ENCODE measurements at regions not wholly inside any gene's neighbourhood (a gene's known extent, or its start where the extent isn't known, plus 50 kb on each side); places are given as distances from the start of the nearest gene placed in this dataset.
"Not testable (repeated sequence)": the region's sequence is repeated elsewhere in the genome, so short reads cannot be mapped to it uniquely, and the experiment has no call there.

- peaks cover 9% of the 10 kb centered on the region for H3K4me1 Mint-ChIP-seq
- ChIA-PET CTCF (no interaction called here), POLR2A (no interaction called here)
- no peak for DNase-seq
- H3K27me3 Mint-ChIP-seq, result peaks cover 6% of the 10 kb centered on the region
- H3K4me3 Mint-ChIP-seq, result no peak overlapping the region
- no peak overlapping the region for H3K27ac Mint-ChIP-seq
- H3K36me3 Mint-ChIP-seq (ENCODE audit: low read depth), result no peaks in the 10 kb centered on the region
- peaks cover 4% of the 10 kb centered on the region for H3K9me3 Mint-ChIP-seq
Observed at GRCh38 chr1:181175356-181175910, 86.9 kb downstream of the IER5 start.

- CTCF ChIA-PET, result no interaction called here
- Mint-ChIP-seq H3K4me1 (peaks cover 9% of the 10 kb centered on the region), H3K4me3 (no peak overlapping the region), H3K27me3 (peaks cover 6% of the 10 kb centered on the region), H3K9me3 (peaks cover 4% of the 10 kb centered on the region), H3K36me3 (ENCODE audit: low read depth) (no peaks in the 10 kb centered on the region), H3K27ac (no peak overlapping the region)
- DNase-seq, result no peak
- POLR2A ChIA-PET, result no interaction called here
Observed at GRCh38 chr1:181175955-181176354, 87.5 kb downstream of the IER5 start.

GRCh38 chr1:181178241-181178879 is 89.9 kb downstream of the IER5 start:
- Mint-ChIP-seq H3K27me3 (peaks cover 6% of the 10 kb centered on the region), H3K4me3 (no peak overlapping the region), H3K4me1 (peaks cover 9% of the 10 kb centered on the region), H3K9me3 (peaks cover under 1% of the 10 kb centered on the region), H3K36me3 (ENCODE audit: low read depth) (no peaks in the 10 kb centered on the region), H3K27ac (no peak overlapping the region)
- POLR2A ChIA-PET, result no interaction called here
- CTCF ChIA-PET, result no interaction called here
- no peak for DNase-seq

- Mint-ChIP-seq H3K27me3 (peaks cover 10% of the 10 kb centered on the region), H3K4me1 (peaks cover 9% of the 10 kb centered on the region), H3K36me3 (ENCODE audit: low read depth) (no peaks in the 10 kb centered on the region), H3K4me3 (no peak overlapping the region), H3K27ac (no peak overlapping the region), H3K9me3 (no peaks in the 10 kb centered on the region)
- ChIA-PET POLR2A (interaction anchor here (0.6 kb wide), 1 partner anchor 44 kb away, joined by 3 read pairs; no protein-coding TSS in a partner anchor), CTCF (interaction anchor here (0.6 to 1.4 kb wide), 2 partner anchors 10 to 11 kb away, joined by 3 to 5 read pairs; no protein-coding TSS in a partner anchor)
- no peak for DNase-seq
Observed at GRCh38 chr1:181179279-181179986, 90.9 kb downstream of the IER5 start.

- H3K9me3 Mint-ChIP-seq, result no peaks in the 10 kb centered on the region
- POLR2A ChIA-PET, result interaction anchor here (0.6 kb wide), 1 partner anchor 44 kb away, joined by 3 read pairs; no protein-coding TSS in a partner anchor
- peak; percentile 19 for DNase-seq
- peaks cover 12% of the 10 kb centered on the region for H3K27me3 Mint-ChIP-seq
- H3K4me3 Mint-ChIP-seq, result no peak overlapping the region
- H3K27ac Mint-ChIP-seq, result no peak overlapping the region
- H3K4me1 Mint-ChIP-seq, result peaks cover 9% of the 10 kb centered on the region
- CTCF ChIA-PET, result interaction anchor here (1.4 kb wide), 1 partner anchor 10 kb away, joined by 5 read pairs; no protein-coding TSS in a partner anchor
- H3K36me3 Mint-ChIP-seq (ENCODE audit: low read depth), result no peaks in the 10 kb centered on the region
Observed at GRCh38 chr1:181179987-181180365, 91.5 kb downstream of the IER5 start.

- ChIA-PET CTCF (interaction anchor here (1.0 to 1.4 kb wide), 4 partner anchors 10 to 250 kb away, joined by 3 to 5 read pairs (median 3); no protein-coding TSS in a partner anchor), POLR2A (no interaction called here)
- no peaks in the 10 kb centered on the region for H3K36me3 Mint-ChIP-seq (ENCODE audit: low read depth)
- H3K4me3 Mint-ChIP-seq, result no peak overlapping the region
- peaks cover 14% of the 10 kb centered on the region for H3K27me3 Mint-ChIP-seq
- DNase-seq, result no peak
- H3K4me1 Mint-ChIP-seq, result peaks cover 9% of the 10 kb centered on the region
- no peak overlapping the region for H3K27ac Mint-ChIP-seq
- no peaks in the 10 kb centered on the region for H3K9me3 Mint-ChIP-seq
Observed at GRCh38 chr1:181180407-181181031, 92.0 kb downstream of the IER5 start.

GRCh38 chr1:181181792-181182585 is 93.5 kb downstream of the IER5 start:
- H3K4me1 Mint-ChIP-seq, result peaks cover 9% of the 10 kb centered on the region
- peaks cover 23% of the 10 kb centered on the region for H3K27me3 Mint-ChIP-seq
- no peak for DNase-seq
- ChIA-PET CTCF (interaction anchor here (1.0 to 1.3 kb wide), 2 partner anchors 216 to 249 kb away, joined by 3 read pairs; no protein-coding TSS in a partner anchor), POLR2A (no interaction called here)
- no peak overlapping the region for H3K27ac Mint-ChIP-seq
- no peak overlapping the region for H3K4me3 Mint-ChIP-seq
- H3K9me3 Mint-ChIP-seq, result no peaks in the 10 kb centered on the region
- no peaks in the 10 kb centered on the region for H3K36me3 Mint-ChIP-seq (ENCODE audit: low read depth)

- peaks cover 21% of the 10 kb centered on the region for H3K27me3 Mint-ChIP-seq
- H3K27ac Mint-ChIP-seq, result no peak overlapping the region
- no peaks in the 10 kb centered on the region for H3K36me3 Mint-ChIP-seq (ENCODE audit: low read depth)
- CTCF ChIA-PET, result no interaction called here
- no peaks in the 10 kb centered on the region for H3K9me3 Mint-ChIP-seq
- POLR2A ChIA-PET, result no interaction called here
- H3K4me1 Mint-ChIP-seq, result peaks cover 8% of the 10 kb centered on the region
- H3K4me3 Mint-ChIP-seq, result no peak overlapping the region
- DNase-seq, result no peak
Observed at GRCh38 chr1:181184621-181185020, 96.1 kb downstream of the IER5 start.

GRCh38 chr1:181185461-181185860 is 97.0 kb downstream of the IER5 start:
- DNase-seq, result no peak
- H3K27ac Mint-ChIP-seq, result no peak overlapping the region
- peaks cover 1% of the 10 kb centered on the region for H3K4me1 Mint-ChIP-seq
- CTCF ChIA-PET, result no interaction called here
- no peaks in the 10 kb centered on the region for H3K36me3 Mint-ChIP-seq (ENCODE audit: low read depth)
- H3K27me3 Mint-ChIP-seq, result peaks cover 18% of the 10 kb centered on the region
- POLR2A ChIA-PET, result no interaction called here
- H3K4me3 Mint-ChIP-seq, result no peak overlapping the region
- H3K9me3 Mint-ChIP-seq, result no peaks in the 10 kb centered on the region

GRCh38 chr1:181186133-181186532 is 97.6 kb downstream of the IER5 start:
- H3K4me1 Mint-ChIP-seq; H3K36me3 Mint-ChIP-seq (ENCODE audit: low read depth); H3K9me3 Mint-ChIP-seq; DNase-seq; POLR2A ChIA-PET; H3K4me3 Mint-ChIP-seq; CTCF ChIA-PET; H3K27ac Mint-ChIP-seq: not testable (repeated sequence)
- H3K27me3 Mint-ChIP-seq, result peaks cover 18% of the 10 kb centered on the region

GRCh38 chr1:181187337-181188126 is 99.0 kb downstream of the IER5 start:
- Mint-ChIP-seq H3K27ac (no peak overlapping the region), H3K4me1 (peaks cover 3% of the 10 kb centered on the region), H3K4me3 (no peak overlapping the region), H3K27me3 (peaks cover 18% of the 10 kb centered on the region), H3K9me3 (no peaks in the 10 kb centered on the region), H3K36me3 (ENCODE audit: low read depth) (no peaks in the 10 kb centered on the region)
- POLR2A ChIA-PET, result interaction anchor here (0.6 kb wide), 1 partner anchor 236 kb away, joined by 3 read pairs; no protein-coding TSS in a partner anchor
- CTCF ChIA-PET, result interaction anchor here (0.6 to 1.2 kb wide), 2 partner anchors 8 to 237 kb away, joined by 3 to 4 read pairs; no protein-coding TSS in a partner anchor
- DNase-seq, result no peak

GRCh38 chr1:181189245-181189644 is 100.7 kb downstream of the IER5 start:
- ChIA-PET POLR2A (no interaction called here), CTCF (interaction anchor here (0.7 to 3.0 kb wide), 7 partner anchors 13 to 236 kb away, joined by 3 to 17 read pairs (median 4); no protein-coding TSS in a partner anchor)
- Mint-ChIP-seq H3K27me3 (peaks cover 16% of the 10 kb centered on the region), H3K4me1 (peaks cover 3% of the 10 kb centered on the region), H3K9me3 (no peaks in the 10 kb centered on the region), H3K27ac (no peak overlapping the region), H3K36me3 (ENCODE audit: low read depth) (no peaks in the 10 kb centered on the region), H3K4me3 (no peak overlapping the region)
- no peak for DNase-seq
